ENCODE measurements at regions not wholly inside any gene's neighbourhood (a gene's known extent, or its start where the extent isn't known, plus 50 kb on each side); places are given as distances from the start of the nearest gene placed in this dataset.

DNA sequence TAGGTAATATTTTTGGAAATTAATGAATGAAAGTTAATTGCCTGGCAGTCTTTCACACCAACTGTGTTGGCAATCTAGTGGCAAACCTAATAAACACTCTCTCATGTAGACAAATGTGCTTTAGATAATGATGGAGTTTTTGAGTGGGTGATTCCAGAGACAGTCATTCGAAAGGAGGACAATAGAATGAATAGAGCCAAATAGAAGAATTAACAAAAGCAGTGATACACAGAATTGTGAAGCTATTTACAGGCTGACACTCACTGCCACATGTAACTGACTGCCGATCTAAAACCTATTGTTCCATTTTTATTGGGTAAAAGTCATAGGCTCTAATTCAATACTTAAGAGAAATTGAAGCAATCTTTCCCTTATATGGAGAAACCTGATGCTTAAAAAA is 338.5 kb downstream of the PCDH7 start:
- 85% methylated on average over 2 of the region's 2 CpGs; no CpG with 5 or more reads in 1 of the 2 experiments for WGBS, 2 experiments (ENCODE audit: extremely low coverage in 1 of 2, insufficient coverage in 1 of 2, insufficient read length in 1 of 2, insufficient replicate concordance in 2 of 2, low coverage in 1 of 2, low lambda C conversion rate in 2 of 2, missing lambda C conversion rate in 1 of 2)
- no peaks in the 10 kb centered on the region for H3K79me1 ChIP-seq (ENCODE audit: low read depth, low read length)
- H3K56ac ChIP-seq (replicated peaks; ENCODE audit: insufficient read length, low read depth, low read length): no peak overlapping the region
- no peak overlapping the region for H3K9ac ChIP-seq (replicated peaks in 1 of 4; ENCODE audit: extremely low read depth in 1 of 4, low read depth in 3 of 4, low read length in 3 of 4)
- no peak overlapping the region for H2BK20ac ChIP-seq (ENCODE audit: low read length)
- H2BK12ac ChIP-seq (ENCODE audit: low read depth, low read length): no peak overlapping the region
- no peak overlapping the region for H2BK5ac ChIP-seq (ENCODE audit: low read depth, low read length)
- no peaks in the 10 kb centered on the region for H4K20me1 ChIP-seq (replicated peaks in 1 of 2; ENCODE audit: control insufficient read depth in 1 of 2, insufficient read depth in 2 of 2, low read length in 2 of 2)
- no peak overlapping the region for H2BK120ac ChIP-seq (replicated peaks; ENCODE audit: low read depth, low read length)
- H3K9me3 ChIP-seq (ENCODE audit: insufficient read depth in 2 of 2, low read depth in 1 of 2, low read length in 1 of 2): no peaks in the 10 kb centered on the region
- no peaks in the 10 kb centered on the region for H3K4me1 ChIP-seq (replicated peaks in 1 of 4; ENCODE audit: control insufficient read depth in 3 of 4, insufficient read depth in 4 of 4, low read length in 3 of 4)
- H3K23me2 ChIP-seq (ENCODE audit: low read depth, low read length): no peaks in the 10 kb centered on the region
- FAIRE-seq (no peak), DNase-seq (ENCODE audit: low read depth in 1 of 2, low spot score in 2 of 2) (no peak)
- no peak overlapping the region for H4K5ac ChIP-seq (ENCODE audit: insufficient read length, low read depth, low read length)
- H2AFZ ChIP-seq (ENCODE audit: low read length): no peak overlapping the region
- H3K27ac ChIP-seq (ENCODE audit: low read depth, low read length): no peak overlapping the region
- no peak overlapping the region for H3K4me3 ChIP-seq (ENCODE audit: extremely low read depth in 1 of 4, insufficient read depth in 2 of 4, low read depth in 3 of 4, low read length in 4 of 4)
- no peak overlapping the region for H3K18ac ChIP-seq (ENCODE audit: extremely low read depth, low read length)
- H3K4me2 ChIP-seq (ENCODE audit: insufficient read depth in 1 of 2, low read depth in 2 of 2, low read length in 2 of 2): no peak overlapping the region
- H3K27me3 ChIP-seq (replicated peaks in 1 of 4; ENCODE audit: control insufficient read depth in 3 of 4, extremely low read depth in 1 of 4, insufficient read depth in 3 of 4, low read length in 3 of 4): no peaks in the 10 kb centered on the region
- ChIA-PET CTCF (ENCODE audit: partially characterized antibody) (no interaction called here), POLR2A (ENCODE audit: partially characterized antibody) (no interaction called here)
- H4K91ac ChIP-seq (replicated peaks; ENCODE audit: insufficient read length, low read length): no peak overlapping the region
- no peak overlapping the region for H2AK5ac ChIP-seq (ENCODE audit: low read depth, low read length)
- no peaks in the 10 kb centered on the region for H3K36me3 ChIP-seq (ENCODE audit: control insufficient read depth in 2 of 4, insufficient read depth in 4 of 4, low read length in 3 of 4)
- H4K8ac ChIP-seq (ENCODE audit: extremely low read depth, insufficient read depth, low read length): no peak overlapping the region
- H3K14ac ChIP-seq (ENCODE audit: insufficient read length): no peak overlapping the region
- no peak overlapping the region for H2BK15ac ChIP-seq (ENCODE audit: low read length)
- H3K23ac ChIP-seq (ENCODE audit: insufficient read length): no peak overlapping the region
- H3K79me2 ChIP-seq (ENCODE audit: control insufficient read depth in 1 of 2, insufficient read depth in 2 of 2, low read length in 2 of 2): no peaks in the 10 kb centered on the region
- no peak overlapping the region for H3K4ac ChIP-seq (replicated peaks; ENCODE audit: insufficient read length, low read depth, low read length)
- TF ChIP-seq POLR2A (IDR thresholded peaks at IDR 0.05; ENCODE audit: control extremely low read depth in 1 of 2, low read depth in 2 of 2, low read length in 2 of 2) (no peak), HDAC2 (IDR thresholded peaks at IDR 0.05; ENCODE audit: borderline replicate concordance in 1 of 2, low read depth in 2 of 2, low read length in 2 of 2) (no peak), CEBPB (IDR thresholded peaks at IDR 0.05; ENCODE audit: low read depth, low read length) (no peak), RBBP5 (IDR thresholded peaks at IDR 0.05; ENCODE audit: borderline replicate concordance, low read depth, low read length) (no peak), EZH2 (IDR thresholded peaks at IDR 0.05; ENCODE audit: low read depth, low read length, severe bottlenecking) (no peak), CREB1 (IDR thresholded peaks at IDR 0.05) (no peak), KDM5A (IDR thresholded peaks at IDR 0.05; ENCODE audit: low read length) (no peak), CBX5 (IDR thresholded peaks at IDR 0.05; ENCODE audit: low read depth, low read length) (no peak), HDAC6 (IDR thresholded peaks at IDR 0.05; ENCODE audit: low read depth, low read length) (no peak), CBX8 (IDR thresholded peaks at IDR 0.05; ENCODE audit: borderline replicate concordance, low read depth, low read length) (no peak), NRF1 (IDR thresholded peaks at IDR 0.05; ENCODE audit: low read depth, low read length) (no peak), TAF7 (optimal IDR thresholded peaks at IDR 0.05; ENCODE audit: borderline replicate concordance, low read depth, low read length) (no peak)
- TF ChIP-seq, protein P1, sequence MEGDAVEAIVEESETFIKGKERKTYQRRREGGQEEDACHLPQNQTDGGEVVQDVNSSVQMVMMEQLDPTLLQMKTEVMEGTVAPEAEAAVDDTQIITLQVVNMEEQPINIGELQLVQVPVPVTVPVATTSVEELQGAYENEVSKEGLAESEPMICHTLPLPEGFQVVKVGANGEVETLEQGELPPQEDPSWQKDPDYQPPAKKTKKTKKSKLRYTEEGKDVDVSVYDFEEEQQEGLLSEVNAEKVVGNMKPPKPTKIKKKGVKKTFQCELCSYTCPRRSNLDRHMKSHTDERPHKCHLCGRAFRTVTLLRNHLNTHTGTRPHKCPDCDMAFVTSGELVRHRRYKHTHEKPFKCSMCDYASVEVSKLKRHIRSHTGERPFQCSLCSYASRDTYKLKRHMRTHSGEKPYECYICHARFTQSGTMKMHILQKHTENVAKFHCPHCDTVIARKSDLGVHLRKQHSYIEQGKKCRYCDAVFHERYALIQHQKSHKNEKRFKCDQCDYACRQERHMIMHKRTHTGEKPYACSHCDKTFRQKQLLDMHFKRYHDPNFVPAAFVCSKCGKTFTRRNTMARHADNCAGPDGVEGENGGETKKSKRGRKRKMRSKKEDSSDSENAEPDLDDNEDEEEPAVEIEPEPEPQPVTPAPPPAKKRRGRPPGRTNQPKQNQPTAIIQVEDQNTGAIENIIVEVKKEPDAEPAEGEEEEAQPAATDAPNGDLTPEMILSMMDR (IDR thresholded peaks at IDR 0.05; ENCODE audit: control extremely low read depth in 1 of 3, insufficient read depth in 1 of 3, low read depth in 1 of 3, low read length in 3 of 3): no peak
